Caco-2 (cell line): ENCODE measurements at regions not wholly inside any gene's neighbourhood (a gene's known extent, or its start where the extent isn't known, plus 50 kb on each side); places are given as distances from the start of the nearest gene placed in this dataset.
A peak's percentile ranks its signal among the peaks of the same experiment; 100 is the strongest.

ENCODE experiments used
- BruUV-seq: library from RNA; stranded (reverse); fragments of 400-500 nt; replicated peaks from 2 replicates; lab custom pipeline; 2021; lab: Mats Ljungman, UMichigan
- CTCF ChIA-PET: fragments of 300-600 bp; sonication (Branson Sonifier 250); formaldehyde crosslinking; loops from one replicate; lab custom pipeline; 2022; ENCODE audit warnings: antibody characterized with exemption; lab: Charles Lee
- POLR2A ChIA-PET: fragments of 300-600 bp; sonication (Branson Sonifier 250); formaldehyde crosslinking; loops from one replicate; lab custom pipeline; 2022; ENCODE audit warnings: antibody characterized with exemption; lab: Charles Lee
- DNase-seq, 2 experiments: peaks; one replicate each; pipeline versions ENCODE4 v3.0.0 to v3.0.0-alpha.2; 2020 to 2022
- H3K27me3 ChIP-seq: replicated peaks from 2 replicates; pipeline ENCODE4 v1.6.0; 2011; ENCODE audit warnings: low read length; ENCODE audit not compliant: control insufficient read depth, insufficient read depth
- H3K36me3 ChIP-seq: 2 replicates; pipeline ENCODE4 v1.5.1; 2011; ENCODE audit warnings: low read length; ENCODE audit not compliant: control insufficient read depth, insufficient read depth
- H3K4me1 ChIP-seq: fragments of 250-450 bp; sonication (Bioruptor Pico); 2 replicates; pipeline ENCODE4 v1.5.1; 2020; ENCODE audit warnings: mild to moderate bottlenecking
- H3K4me3 ChIP-seq: 2 replicates; pipeline ENCODE4 v1.5.1; 2011; ENCODE audit warnings: low read depth, mild to moderate bottlenecking, control low read depth, low read length
- H3K9me3 ChIP-seq: fragments of 250-450 bp; sonication (Bioruptor Pico); 2 replicates; pipeline ENCODE4 v1.5.1; 2020; ENCODE audit warnings: mild to moderate bottlenecking, moderate library complexity
- H3K27ac Mint-ChIP-seq: one replicate; pipeline ENCODE4 v1.8.0; 2022; ENCODE audit warnings: mixed read lengths; ENCODE audit not compliant: unreplicated experiment
- H3K27me3 Mint-ChIP-seq: one replicate; pipeline ENCODE4 v1.8.0; 2022; ENCODE audit warnings: mixed read lengths; ENCODE audit not compliant: insufficient read depth, unreplicated experiment
- H3K36me3 Mint-ChIP-seq: one replicate; pipeline ENCODE4 v1.8.0; 2022; ENCODE audit warnings: mild to moderate bottlenecking, mixed read lengths; ENCODE audit not compliant: insufficient read depth, unreplicated experiment
- H3K4me1 Mint-ChIP-seq: one replicate; pipeline ENCODE4 v1.8.0; 2022; ENCODE audit warnings: low read depth, mixed read lengths; ENCODE audit not compliant: unreplicated experiment
- H3K4me3 Mint-ChIP-seq: one replicate; pipeline ENCODE4 v1.8.0; 2022; ENCODE audit warnings: mild to moderate bottlenecking, moderate library complexity, mixed read lengths; ENCODE audit not compliant: unreplicated experiment
- H3K9me3 Mint-ChIP-seq: one replicate; pipeline ENCODE4 v1.8.0; 2022; ENCODE audit warnings: mixed read lengths; ENCODE audit not compliant: unreplicated experiment
- CTCF ChIP-seq, 2 experiments: fragments of 200-600 bp in 1 of 2; IDR thresholded peaks; 1 replicate in 1 of 2; 2 replicates in 1 of 2; pipeline versions ENCODE4 v1.5.1 to v1.8.0; 2011 to 2022; ENCODE audit warnings: antibody characterized with exemption in 1 of 2, control low read depth in 1 of 2, inconsistent platforms in 1 of 2, low read depth in 1 of 2, low read length in 1 of 2, mild to moderate bottlenecking in 1 of 2, moderate library complexity in 1 of 2; ENCODE audit not compliant: insufficient read depth in 1 of 2, severe bottlenecking in 1 of 2, unreplicated experiment in 1 of 2
- intact Hi-C: fragments of 100-400 bp; cut with micrococcal nuclease; formaldehyde crosslinking; loops from one replicate; pipeline ENCODE4 v1.10.0; 2022; ENCODE audit not compliant: unreplicated experiment

DNA sequence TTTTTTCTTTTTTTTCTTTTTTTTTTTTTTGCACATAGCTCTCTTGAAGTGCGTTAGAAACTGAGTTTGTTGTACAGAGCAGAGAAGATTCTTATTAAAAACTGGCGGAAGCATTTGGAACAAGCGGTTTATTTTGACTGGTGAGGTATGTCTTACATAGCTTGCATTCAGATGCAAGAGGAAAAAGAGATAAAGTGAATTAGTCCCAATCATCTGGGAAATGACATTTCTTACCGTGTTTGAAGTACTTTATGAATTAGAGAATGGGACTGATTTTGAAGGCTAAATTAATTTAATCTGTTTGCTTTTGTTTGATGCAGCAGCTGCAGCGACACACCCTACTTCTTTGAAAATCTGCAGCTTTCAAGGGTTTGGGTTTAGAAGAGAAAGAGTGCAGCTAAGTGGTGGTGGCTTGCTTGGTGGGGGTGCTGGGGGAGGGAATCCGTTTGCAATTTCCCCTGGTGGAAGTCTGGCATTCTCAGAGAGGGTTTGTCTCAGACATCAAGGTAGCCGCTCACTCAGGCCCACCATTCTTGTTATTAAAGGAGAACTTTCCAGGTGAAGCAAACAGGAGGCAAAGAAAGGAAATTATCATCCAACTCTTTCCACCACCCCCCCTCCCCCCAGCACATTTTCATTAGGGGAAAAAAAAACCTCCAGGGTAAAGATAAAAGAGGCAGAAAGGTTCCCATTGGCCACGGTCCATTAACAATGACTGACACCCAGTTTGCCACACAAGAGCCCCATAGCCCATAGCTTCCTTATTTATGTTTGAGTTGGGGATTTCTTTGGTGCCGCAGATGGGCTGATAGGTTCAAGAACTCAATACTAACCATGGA, 231.7 kb downstream of the SKIDA1 start:
- CTCF ChIA-PET, result interaction anchor here (0.6 to 1.1 kb wide), 6 partner anchors 12 to 738 kb away, joined by 3 to 4 read pairs (median 3); no protein-coding TSS in a partner anchor
- DNase-seq, result peak; percentile 65 to 77
- no peaks in the 10 kb centered on the region for H3K27me3 Mint-ChIP-seq
- peak overlapping the region; percentile 65 for H3K27ac Mint-ChIP-seq
- H3K4me3 Mint-ChIP-seq, result peak overlapping the region; percentile 73
- BruUV-seq, result no TSS peak
- H3K36me3 Mint-ChIP-seq, result peaks cover 16% of the 10 kb centered on the region
- peaks cover 45% of the 10 kb centered on the region for H3K4me1 Mint-ChIP-seq
- POLR2A ChIA-PET, result interaction anchor here (0.6 to 1.2 kb wide), 6 partner anchors 14 to 334 kb away, joined by 3 to 9 read pairs (median 4); partner anchors contain the start of gene SKIDA1
- H3K4me1 ChIP-seq, result peaks cover 53% of the 10 kb centered on the region
- intact Hi-C loops, result loop anchor here (1.0 to 5.0 kb wide), 6 partner anchors 11 to 184 kb away; no protein-coding TSS in a partner anchor
- 0 out of 2 replicates have a peak, but pooled peaks cover 3% of the 10 kb centered on the region for H3K9me3 ChIP-seq
- no peak for TF ChIP-seq CTCF (IDR thresholded peaks at IDR 0.05; ENCODE audit: insufficient read depth in 1 of 2, low read depth in 1 of 2, low read length in 1 of 2, severe bottlenecking in 1 of 2, unreplicated experiment in 1 of 2)
- no peaks in the 10 kb centered on the region for H3K36me3 ChIP-seq
- H3K4me3 ChIP-seq, result peak overlapping the region; percentile 29; the same call in 1 of the 2 replicates
- H3K27me3 ChIP-seq, result no peaks in the 10 kb centered on the region
- H3K9me3 Mint-ChIP-seq, result no peaks in the 10 kb centered on the region

GRCh38 chr10:21292763-21293517, 232.5 kb downstream of the SKIDA1 start:
- H3K4me3 ChIP-seq, result peak overlapping the region; percentile 29
- POLR2A ChIA-PET, result interaction anchor here (0.6 to 1.2 kb wide), 5 partner anchors 21 to 335 kb away, joined by 3 to 9 read pairs (median 4); partner anchors contain the start of gene SKIDA1
- TSS peak; percentile 88 for BruUV-seq
- Mint-ChIP-seq H3K27me3 (no peaks in the 10 kb centered on the region), H3K4me3 (peak overlapping the region; percentile 73), H3K9me3 (no peaks in the 10 kb centered on the region), H3K36me3 (peaks cover 16% of the 10 kb centered on the region), H3K27ac (peak overlapping the region; percentile 65), H3K4me1 (peaks cover 40% of the 10 kb centered on the region)
- peaks cover 48% of the 10 kb centered on the region for H3K4me1 ChIP-seq
- intact Hi-C loops, result loop anchor here (1.0 to 5.0 kb wide), 5 partner anchors 42 to 184 kb away; no protein-coding TSS in a partner anchor
- TF ChIP-seq CTCF (IDR thresholded peaks at IDR 0.05; ENCODE audit: insufficient read depth in 1 of 2, low read depth in 1 of 2, low read length in 1 of 2, severe bottlenecking in 1 of 2, unreplicated experiment in 1 of 2), result no peak
- CTCF ChIA-PET, result interaction anchor here (0.6 to 1.1 kb wide), 6 partner anchors 11 to 737 kb away, joined by 3 to 4 read pairs (median 3); no protein-coding TSS in a partner anchor
- H3K27me3 ChIP-seq, result no peaks in the 10 kb centered on the region
- DNase-seq, result peak; percentile 85
- H3K36me3 ChIP-seq, result no peaks in the 10 kb centered on the region
- H3K9me3 ChIP-seq, result 0 out of 2 replicates have a peak, but pooled peaks cover 3% of the 10 kb centered on the region
